SK-N-MC (cell line): ENCODE measurements at regions not wholly inside any gene's neighbourhood (a gene's known extent, or its start where the extent isn't known, plus 50 kb on each side); places are given as distances from the start of the nearest gene placed in this dataset.

Source experiments
- FOXP2 ChIP-seq: optimal IDR thresholded peaks from 2 replicates; pipeline ENCODE3; 2011; ENCODE audit warnings: mild to moderate bottlenecking, moderate library complexity; ENCODE audit not compliant: insufficient read depth; ENCODE audit errors: extremely low read length, control extremely low read depth
- POLR2AphosphoS5 ChIP-seq: IDR thresholded peaks from 2 replicates; pipeline ENCODE4 v1.6.1; 2012; ENCODE audit warnings: mild to moderate bottlenecking, low read depth, low read length, borderline replicate concordance

DNA sequence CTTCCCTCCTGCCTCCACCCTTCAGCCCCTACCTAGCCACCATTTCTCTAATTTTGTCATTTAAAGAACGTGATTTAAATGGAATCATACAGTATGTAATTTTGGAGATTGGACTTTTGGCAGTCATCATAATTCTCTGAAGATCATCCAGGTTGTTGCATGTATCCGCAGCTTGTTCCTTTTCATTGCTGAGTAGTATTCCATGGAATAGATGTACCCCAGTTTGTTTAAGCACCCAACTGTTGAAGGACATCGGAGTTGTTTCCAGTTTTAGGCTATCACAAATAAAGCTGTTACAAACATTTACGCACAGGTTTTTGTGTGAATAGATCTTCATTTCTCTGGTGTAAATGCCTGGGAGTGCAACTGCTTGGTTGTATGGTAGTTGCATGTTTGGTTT lies 61.1 kb upstream of the PWP1 start:
- no peak for TF ChIP-seq POLR2AphosphoS5
- no peak for TF ChIP-seq FOXP2
